Heart left ventricle (tissue), 16 donors: ENCODE measurements at regions not wholly inside any gene's neighbourhood (a gene's known extent, or its start where the extent isn't known, plus 50 kb on each side); places are given as distances from the start of the nearest gene placed in this dataset.

Experiments used
- ATAC-seq, 4 donors: fragments of 200-7000 bp; cut with Tn5 transposase; one replicate each; pipeline ENCODE4 v1.9.1; 2020 to 2022; ENCODE audit warnings: moderate library complexity in 4 of 4, mild to moderate bottlenecking in 3 of 4, moderate number of reproducible peaks in 1 of 4
- DNase-seq, 5 donors: peaks; one replicate each; pipeline ENCODE4 v3.0.0-alpha.2; 2020
- H3K27ac ChIP-seq, 12 donors: fragments of 200-600 bp; sonication (generic) in 4 of 12; one replicate each; pipeline versions ENCODE4 v1.5.0 to v1.8.0; 2016 to 2022; ENCODE audit warnings: mild to moderate bottlenecking in 2 of 12
- H3K27me3 ChIP-seq, 9 donors: fragments of 200-600 bp; sonication (generic) in 2 of 9; one replicate each; pipeline versions ENCODE4 v1.5.1 to v1.8.0; 2016 to 2022; ENCODE audit warnings: mild to moderate bottlenecking in 3 of 9
- H3K36me3 ChIP-seq, 9 donors: fragments of 200-600 bp; sonication (generic) in 2 of 9; one replicate each; pipeline versions ENCODE4 v1.5.0 to v1.8.0; 2018 to 2022; ENCODE audit warnings: mild to moderate bottlenecking in 2 of 9
- H3K4me1 ChIP-seq, 12 donors: fragments of 200-600 bp; sonication (generic) in 4 of 12; one replicate each; pipeline versions ENCODE4 v1.5.0 to v1.8.0; 2016 to 2022; ENCODE audit warnings: mild to moderate bottlenecking in 3 of 12
- H3K4me3 ChIP-seq, 12 donors: fragments of 200-600 bp; sonication (generic) in 4 of 12; one replicate each; pipeline versions ENCODE4 v1.5.0 to v1.8.0; 2017 to 2022; ENCODE audit warnings: mild to moderate bottlenecking in 9 of 12, moderate library complexity in 4 of 12
- H3K9me3 ChIP-seq, 12 donors: fragments of 200-600 bp; sonication (generic) in 4 of 12; one replicate each; pipeline versions ENCODE4 v1.5.0 to v1.8.0; 2016 to 2022; ENCODE audit warnings: mild to moderate bottlenecking in 1 of 12
- CTCF ChIP-seq, 12 donors: fragments of 200-600 bp; sonication (generic) in 4 of 12; IDR thresholded peaks; one replicate each; pipeline versions ENCODE4 v1.5.0 to v1.8.0; 2018 to 2022; ENCODE audit warnings: antibody characterized with exemption in 12 of 12, mild to moderate bottlenecking in 5 of 12
- POLR2A ChIP-seq, 2 donors: fragments of 450-650 bp; IDR thresholded peaks; one replicate each; pipeline ENCODE4 v1.6.1; 2017; ENCODE audit warnings: antibody characterized with exemption in 2 of 2, mild to moderate bottlenecking in 2 of 2, moderate library complexity in 2 of 2
- WGBS, 4 donors: extraction: QIAGEN DNeasy Blood & Tissue Kit in 2 of 4; methylation state at CpG; one replicate each; pipeline versions ENCODE4 v1.1.5 to v1.1.7; 2013 to 2018; 5-methylcytosine and 5-hydroxymethylcytosine counted together
- intact Hi-C, 10 donors: fragments of 100-400 bp; cut with DNase I; formaldehyde crosslinking; loops; one replicate each; pipeline versions ENCODE4 v1.11.1 to v1.14.2; 2022
- donor health status: ischemic (EF 13 %, LVEDD 7.1; RV severe dilation, severe dysfunction).
- donor health status: healthy with polysubstance abuse.
- donor health status: DM: no; HTN: yes; CAD: no.
- donor health status: DM: no; HTN: no; CAD: no.
- donor health status: ischemic (EF 25% LVEDD 6.9; RV normal size, moderate dysfunction).
- donor health status: ischemic (EF 25% LVEDD 5.7; RV mildly dilated, moderate dysfunction).
- donor health status: healthy.
- donor health status: DM: yes; HTN: yes; CAD: no.
- donor health status: ischemic (EF 35%, LVEDD 5.7; RV mildly dilated, moderate dysfunction).
- donor health status: nonischemic (EF 11% LVEDD 7.7; RV severe dilation, severe dysfunction).
- donor health status: DM: yes; HTN: yes; CAD: no.
- donor health status: PGD.
- donor health status: ischemic (EF 29% LVEDD 5.4; RV normal size, mild dysfunction).
- donor health status: nonischemic (EF 23%, LVEDD 6.1; RV moderate dilation, normal function).

DNA sequence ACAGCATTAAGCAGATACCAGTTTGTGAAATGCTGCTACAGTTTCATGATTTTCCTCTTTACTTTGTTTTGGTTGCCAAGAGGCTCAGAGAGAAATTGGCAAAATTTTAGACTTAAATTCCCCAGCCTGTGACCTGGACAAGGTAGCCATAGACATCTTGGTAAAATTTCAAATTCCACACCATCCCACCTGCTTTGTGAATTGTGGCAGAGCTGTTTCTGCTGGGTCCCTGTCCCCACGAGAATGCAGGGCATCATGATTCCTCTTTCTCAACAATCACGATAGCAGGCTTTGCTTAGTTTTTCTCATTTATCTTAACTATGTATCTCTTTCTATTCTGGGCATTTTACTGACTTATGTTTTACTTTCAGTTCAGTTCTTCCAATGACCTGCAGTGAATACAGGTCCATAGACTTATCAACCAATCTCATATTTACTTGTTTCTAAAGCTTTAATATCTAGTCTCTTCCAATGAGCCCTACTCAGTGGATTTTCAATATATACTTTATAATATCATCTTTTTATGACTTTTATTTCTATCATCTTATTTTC is 351.6 kb downstream of the SOCS6 start:
- Histone ChIP-seq H3K36me3 (no peaks in the 10 kb centered on the region), H3K9me3 (peaks cover 0 to 15% (median 0%) of the 10 kb centered on the region in 12 donors), H3K27ac (no peak overlapping the region), H3K4me3 (no peak overlapping the region), H3K4me1 (no peaks in the 10 kb centered on the region), H3K27me3 (no peaks in the 10 kb centered on the region)
- TF ChIP-seq POLR2A (IDR thresholded peaks at IDR 0.05): no peak
- TF ChIP-seq CTCF (IDR thresholded peaks at IDR 0.05): no peak
- intact Hi-C loops: no loop called here
- WGBS, 4 donors: 62 to 71% (median 65%) methylated on average over 2 of the region's 2 CpGs
- DNase-seq (no peak), ATAC-seq (no peak)

DNA sequence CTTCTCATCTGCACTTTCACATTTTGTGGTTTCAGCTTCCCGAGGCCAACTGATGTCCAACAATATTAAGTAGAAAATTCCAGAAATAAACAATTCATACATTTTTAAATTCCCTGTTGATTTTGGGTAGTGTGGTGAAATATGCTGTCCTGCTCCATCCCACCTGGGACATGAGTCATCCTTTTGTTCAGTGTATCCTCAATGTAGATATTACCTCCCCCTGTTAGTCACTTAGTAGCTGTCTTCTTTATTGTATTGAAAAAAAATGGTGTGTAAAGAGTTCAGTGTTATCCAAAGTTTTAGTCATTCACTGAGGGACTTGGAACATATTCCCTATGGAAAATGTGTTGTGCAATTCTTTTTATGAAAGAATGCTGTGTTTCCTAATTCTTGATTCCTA is 348.1 kb downstream of the SOCS6 start:
- H3K4me3 ChIP-seq: no peak overlapping the region
- DNase-seq (no peak), ATAC-seq (no peak)
- no peak for TF ChIP-seq CTCF (IDR thresholded peaks at IDR 0.05)
- TF ChIP-seq POLR2A (IDR thresholded peaks at IDR 0.05): no peak
- no peaks in the 10 kb centered on the region for H3K27me3 ChIP-seq
- H3K4me1 ChIP-seq: no peaks in the 10 kb centered on the region
- intact Hi-C loops: no loop called here
- 69 to 79% (median 71%) methylated on average over 1 of the region's 1 CpG for WGBS, 4 donors
- H3K27ac ChIP-seq: no peak overlapping the region
- no peaks in the 10 kb centered on the region for H3K36me3 ChIP-seq
- H3K9me3 ChIP-seq: peaks cover 0 to 15% (median 0%) of the 10 kb centered on the region in 12 donors

- Histone ChIP-seq H3K27me3 (no peaks in the 10 kb centered on the region), H3K36me3 (no peaks in the 10 kb centered on the region), H3K4me3 (no peak overlapping the region), H3K9me3 (peaks cover 0 to 11% (median 0%) of the 10 kb centered on the region in 12 donors), H3K27ac (no peak overlapping the region), H3K4me1 (no peaks in the 10 kb centered on the region)
- intact Hi-C loops: no loop called here
- 59 to 78% (median 72%) methylated on average over 3 of the region's 3 CpGs for WGBS, 4 donors
- no peak for TF ChIP-seq CTCF (IDR thresholded peaks at IDR 0.05)
- no peak for TF ChIP-seq POLR2A (IDR thresholded peaks at IDR 0.05)
- ATAC-seq (no peak), DNase-seq (no peak)
These were observed 345.8 kb downstream of the SOCS6 start for GRCh38 chr18:70634576-70635147.

DNA sequence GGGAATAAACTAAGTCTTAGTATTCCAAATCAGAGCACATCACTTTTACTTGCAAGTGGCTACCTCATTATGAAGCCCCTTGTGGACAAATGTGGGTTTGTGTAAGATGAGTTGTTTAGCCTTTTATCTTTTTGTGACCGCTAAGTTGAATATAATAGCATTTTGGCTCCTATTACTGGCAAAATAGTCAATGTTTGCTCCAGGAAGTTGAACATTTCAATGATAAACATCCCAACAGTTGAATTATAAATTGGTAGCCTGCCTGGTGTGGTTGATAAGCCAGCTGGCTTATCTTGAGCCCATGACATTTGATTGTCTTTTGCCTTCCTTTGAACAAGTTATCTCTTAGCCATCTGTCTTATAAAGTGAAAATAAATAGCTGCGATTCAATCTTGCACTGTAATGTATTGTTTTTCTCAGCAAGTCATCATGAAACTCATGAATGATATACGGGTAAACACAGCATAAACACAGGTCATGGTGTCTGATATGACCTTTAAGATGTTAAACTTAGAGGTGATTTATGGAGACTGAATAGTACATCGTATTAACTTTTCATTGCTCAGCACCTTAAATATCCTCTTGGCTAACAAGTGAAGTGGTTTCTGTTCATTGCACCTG is 338.4 kb downstream of the SOCS6 start:
- H3K36me3 ChIP-seq: no peaks in the 10 kb centered on the region
- intact Hi-C loops: no loop called here
- no peak for ATAC-seq
- no peaks in the 10 kb centered on the region for H3K4me1 ChIP-seq
- TF ChIP-seq POLR2A (IDR thresholded peaks at IDR 0.05) (no peak), CTCF (IDR thresholded peaks at IDR 0.05) (no peak)
- DNase-seq: no peak
- 35 to 62% (median 56%) methylated on average over 4 of the region's 4 CpGs for WGBS, 4 donors
- H3K9me3 ChIP-seq: no peaks in the 10 kb centered on the region
- H3K27me3 ChIP-seq: no peaks in the 10 kb centered on the region
- no peak overlapping the region for H3K4me3 ChIP-seq
- no peak overlapping the region for H3K27ac ChIP-seq
